ENCODE measurements at regions not wholly inside any gene's neighbourhood (a gene's known extent, or its start where the extent isn't known, plus 50 kb on each side); places are given as distances from the start of the nearest gene placed in this dataset.

DNA sequence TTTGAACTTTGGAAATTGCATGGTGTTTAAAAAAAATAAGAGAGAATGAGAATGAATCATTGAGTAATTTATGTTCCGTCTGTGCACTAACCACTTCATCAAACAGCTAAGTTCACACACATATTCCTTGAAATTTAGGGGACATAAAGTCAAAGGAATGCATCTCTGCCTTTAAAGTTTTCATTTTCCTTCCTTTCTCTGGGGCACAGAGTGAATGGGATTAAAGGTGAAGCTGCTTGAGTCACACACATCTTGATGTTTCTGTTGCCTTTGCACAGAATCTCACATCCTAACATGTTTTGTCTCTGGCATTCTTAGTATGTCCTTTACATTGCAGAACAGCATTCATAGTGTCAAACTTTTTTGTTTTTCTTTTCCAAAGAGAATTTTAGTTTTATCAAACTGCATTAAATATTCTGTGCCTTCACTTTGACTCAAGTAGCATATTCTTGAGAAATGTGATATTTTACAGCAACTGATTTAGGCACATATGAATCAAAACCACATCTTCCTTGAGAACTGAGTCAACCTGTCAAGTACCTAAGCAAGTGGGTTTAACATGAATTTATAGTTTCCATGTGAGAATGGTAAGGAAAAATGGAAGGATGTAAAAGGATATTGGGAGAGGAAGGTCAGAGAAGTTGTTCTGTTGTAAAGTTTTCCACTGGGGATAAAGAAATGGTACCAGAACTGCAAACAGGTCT lies 169.1 kb upstream of the THUMPD2 start:
- TF ChIP-seq, protein P1, sequence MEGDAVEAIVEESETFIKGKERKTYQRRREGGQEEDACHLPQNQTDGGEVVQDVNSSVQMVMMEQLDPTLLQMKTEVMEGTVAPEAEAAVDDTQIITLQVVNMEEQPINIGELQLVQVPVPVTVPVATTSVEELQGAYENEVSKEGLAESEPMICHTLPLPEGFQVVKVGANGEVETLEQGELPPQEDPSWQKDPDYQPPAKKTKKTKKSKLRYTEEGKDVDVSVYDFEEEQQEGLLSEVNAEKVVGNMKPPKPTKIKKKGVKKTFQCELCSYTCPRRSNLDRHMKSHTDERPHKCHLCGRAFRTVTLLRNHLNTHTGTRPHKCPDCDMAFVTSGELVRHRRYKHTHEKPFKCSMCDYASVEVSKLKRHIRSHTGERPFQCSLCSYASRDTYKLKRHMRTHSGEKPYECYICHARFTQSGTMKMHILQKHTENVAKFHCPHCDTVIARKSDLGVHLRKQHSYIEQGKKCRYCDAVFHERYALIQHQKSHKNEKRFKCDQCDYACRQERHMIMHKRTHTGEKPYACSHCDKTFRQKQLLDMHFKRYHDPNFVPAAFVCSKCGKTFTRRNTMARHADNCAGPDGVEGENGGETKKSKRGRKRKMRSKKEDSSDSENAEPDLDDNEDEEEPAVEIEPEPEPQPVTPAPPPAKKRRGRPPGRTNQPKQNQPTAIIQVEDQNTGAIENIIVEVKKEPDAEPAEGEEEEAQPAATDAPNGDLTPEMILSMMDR (IDR thresholded peaks at IDR 0.05): no peak
- no peak for TF ChIP-seq POLR2A (IDR thresholded peaks at IDR 0.05)
- no peak for TF ChIP-seq EP300 (IDR thresholded peaks at IDR 0.05)
